ENCODE measurements at regions not wholly inside any gene's neighbourhood (a gene's known extent, or its start where the extent isn't known, plus 50 kb on each side); places are given as distances from the start of the nearest gene placed in this dataset.

DNA sequence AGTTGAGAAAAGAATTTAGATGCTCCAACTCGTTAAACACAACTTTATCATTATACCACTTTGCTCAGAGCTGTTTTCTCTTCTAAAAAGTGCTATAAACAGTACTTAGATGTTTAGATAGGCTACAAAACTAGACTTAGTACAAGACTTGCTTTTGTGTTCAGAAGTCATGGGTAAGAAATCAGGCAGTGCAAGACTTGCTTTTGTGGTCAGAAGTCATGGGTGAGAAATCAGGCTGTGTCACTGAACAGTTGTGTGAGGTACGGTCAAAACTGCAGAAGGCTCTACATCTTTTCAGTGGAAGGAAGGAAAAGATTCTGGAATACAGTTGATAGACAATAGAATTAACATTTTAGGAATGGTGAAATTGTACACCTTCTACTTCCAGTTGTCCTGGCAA, 239.7 kb downstream of the DNAJB9 start:
- H3K4me3 ChIP-seq (ENCODE audit: insufficient read depth, low read length) = no peak overlapping the region
- TF ChIP-seq, protein P1, sequence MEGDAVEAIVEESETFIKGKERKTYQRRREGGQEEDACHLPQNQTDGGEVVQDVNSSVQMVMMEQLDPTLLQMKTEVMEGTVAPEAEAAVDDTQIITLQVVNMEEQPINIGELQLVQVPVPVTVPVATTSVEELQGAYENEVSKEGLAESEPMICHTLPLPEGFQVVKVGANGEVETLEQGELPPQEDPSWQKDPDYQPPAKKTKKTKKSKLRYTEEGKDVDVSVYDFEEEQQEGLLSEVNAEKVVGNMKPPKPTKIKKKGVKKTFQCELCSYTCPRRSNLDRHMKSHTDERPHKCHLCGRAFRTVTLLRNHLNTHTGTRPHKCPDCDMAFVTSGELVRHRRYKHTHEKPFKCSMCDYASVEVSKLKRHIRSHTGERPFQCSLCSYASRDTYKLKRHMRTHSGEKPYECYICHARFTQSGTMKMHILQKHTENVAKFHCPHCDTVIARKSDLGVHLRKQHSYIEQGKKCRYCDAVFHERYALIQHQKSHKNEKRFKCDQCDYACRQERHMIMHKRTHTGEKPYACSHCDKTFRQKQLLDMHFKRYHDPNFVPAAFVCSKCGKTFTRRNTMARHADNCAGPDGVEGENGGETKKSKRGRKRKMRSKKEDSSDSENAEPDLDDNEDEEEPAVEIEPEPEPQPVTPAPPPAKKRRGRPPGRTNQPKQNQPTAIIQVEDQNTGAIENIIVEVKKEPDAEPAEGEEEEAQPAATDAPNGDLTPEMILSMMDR (IDR thresholded peaks at IDR 0.05; ENCODE audit: extremely low read depth, low read depth, low read length) = no peak
- H3K27me3 ChIP-seq (ENCODE audit: insufficient read depth, low read length) = no peaks in the 10 kb centered on the region
- no peaks in the 10 kb centered on the region for H4K20me1 ChIP-seq (ENCODE audit: insufficient read depth, low read length)
- no peaks in the 10 kb centered on the region for H3K9me3 ChIP-seq (ENCODE audit: low read depth, low read length)
- H3K4me1 ChIP-seq (ENCODE audit: insufficient read depth, low read length) = no peaks in the 10 kb centered on the region
- no peaks in the 10 kb centered on the region for H3K36me3 ChIP-seq (ENCODE audit: insufficient read depth, low read length)
- H2AFZ ChIP-seq (ENCODE audit: low read length) = no peak overlapping the region
- DNase-seq (ENCODE audit: insufficient read length, low spot score, missing footprints) = peak; percentile 11
- no peak overlapping the region for H3K27ac ChIP-seq (ENCODE audit: low read depth, low read length)
- H3K79me2 ChIP-seq (ENCODE audit: insufficient read depth, low read length) = no peaks in the 10 kb centered on the region
- no peak overlapping the region for H3K4me2 ChIP-seq (ENCODE audit: insufficient read depth, low read length)

DNA sequence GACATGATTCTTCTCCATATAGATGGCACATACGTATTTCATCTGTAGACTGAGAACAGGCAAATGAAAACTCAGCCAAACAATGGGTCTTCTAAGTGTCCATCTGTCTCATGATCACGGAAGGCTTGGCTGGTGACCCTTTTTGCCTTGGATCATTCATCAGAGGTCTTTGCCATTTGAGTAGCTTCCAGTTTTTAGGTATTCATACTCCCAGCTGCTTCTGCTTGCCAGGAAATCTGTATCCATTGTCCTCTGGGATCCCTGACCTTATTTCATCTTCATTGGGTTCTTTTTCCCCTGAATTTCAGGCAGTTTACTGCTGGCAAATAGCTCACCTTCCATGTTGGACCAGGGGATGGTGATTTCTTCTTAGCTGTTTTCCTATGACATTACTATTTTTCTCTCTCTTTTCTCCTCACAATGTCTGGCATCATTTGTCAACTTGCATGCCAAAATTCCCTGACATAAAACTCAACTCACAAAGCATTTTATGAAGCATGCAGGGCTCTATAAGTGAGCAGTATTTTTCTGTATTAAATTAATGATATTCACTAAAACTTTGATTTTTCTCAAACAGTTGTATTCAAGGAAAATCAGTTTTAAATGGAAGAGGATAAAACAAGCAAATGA, 241.2 kb downstream of the DNAJB9 start:
- no peaks in the 10 kb centered on the region for H3K79me2 ChIP-seq (ENCODE audit: insufficient read depth, low read length)
- H3K4me2 ChIP-seq (ENCODE audit: insufficient read depth, low read length) = no peak overlapping the region
- H2AFZ ChIP-seq (ENCODE audit: low read length) = no peak overlapping the region
- no peaks in the 10 kb centered on the region for H3K36me3 ChIP-seq (ENCODE audit: insufficient read depth, low read length)
- no peaks in the 10 kb centered on the region for H3K27me3 ChIP-seq (ENCODE audit: insufficient read depth, low read length)
- H4K20me1 ChIP-seq (ENCODE audit: insufficient read depth, low read length) = no peaks in the 10 kb centered on the region
- TF ChIP-seq, protein P1 (IDR thresholded peaks at IDR 0.05; ENCODE audit: extremely low read depth, low read depth, low read length) = no peak
- no peaks in the 10 kb centered on the region for H3K4me1 ChIP-seq (ENCODE audit: insufficient read depth, low read length)
- H3K4me3 ChIP-seq (ENCODE audit: insufficient read depth, low read length) = no peak overlapping the region
- no peak for DNase-seq (ENCODE audit: insufficient read length, low spot score, missing footprints)
- H3K27ac ChIP-seq (ENCODE audit: low read depth, low read length) = no peak overlapping the region
- no peaks in the 10 kb centered on the region for H3K9me3 ChIP-seq (ENCODE audit: low read depth, low read length)

DNA sequence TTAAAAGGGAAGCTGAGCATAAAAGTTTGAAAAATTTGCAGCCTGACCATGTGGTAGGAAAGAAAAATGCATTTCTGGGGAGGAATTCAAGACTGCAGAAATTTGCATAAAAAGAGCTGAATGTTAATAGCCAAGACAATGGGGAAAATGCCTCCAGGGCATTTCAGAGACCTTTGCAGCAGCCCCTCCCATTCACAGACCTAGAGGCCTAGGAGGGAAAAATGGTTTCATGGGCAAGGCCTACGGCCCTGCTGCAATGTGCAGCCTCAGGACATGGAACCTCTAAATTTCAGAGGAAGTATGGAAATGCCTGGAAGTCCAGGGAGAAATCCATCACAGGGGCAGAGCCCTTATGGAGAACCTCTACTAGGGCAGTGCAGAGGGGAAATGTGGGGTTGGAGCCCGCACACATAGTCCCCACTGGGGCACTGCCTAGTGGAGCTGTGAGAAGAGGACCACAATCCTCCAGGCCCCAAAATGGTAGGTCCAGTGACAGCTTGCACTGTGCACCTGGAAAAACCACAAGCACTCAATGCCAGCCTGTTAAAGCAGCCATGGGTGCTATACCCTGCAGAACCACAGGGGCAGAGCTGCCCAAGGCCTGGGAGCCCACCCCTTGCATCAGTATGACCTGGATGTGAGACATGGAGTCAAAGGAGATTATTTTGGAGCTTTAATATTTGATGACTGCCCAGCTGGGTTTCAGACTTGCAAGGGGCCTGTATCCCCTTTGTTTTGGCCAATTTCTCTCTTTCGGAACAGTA, 243.8 kb downstream of the DNAJB9 start:
- Histone ChIP-seq H3K27ac (ENCODE audit: low read depth, low read length) (no peak overlapping the region), H3K36me3 (ENCODE audit: insufficient read depth, low read length) (no peaks in the 10 kb centered on the region), H3K4me3 (ENCODE audit: insufficient read depth, low read length) (no peak overlapping the region), H3K9me3 (ENCODE audit: low read depth, low read length) (no peaks in the 10 kb centered on the region), H4K20me1 (ENCODE audit: insufficient read depth, low read length) (no peaks in the 10 kb centered on the region), H3K4me2 (ENCODE audit: insufficient read depth, low read length) (no peak overlapping the region), H3K79me2 (ENCODE audit: insufficient read depth, low read length) (no peaks in the 10 kb centered on the region), H2AFZ (ENCODE audit: low read length) (no peak overlapping the region), H3K27me3 (ENCODE audit: insufficient read depth, low read length) (no peaks in the 10 kb centered on the region), H3K4me1 (ENCODE audit: insufficient read depth, low read length) (no peaks in the 10 kb centered on the region)
- no peak for DNase-seq (ENCODE audit: insufficient read length, low spot score, missing footprints)
- TF ChIP-seq, protein P1 (IDR thresholded peaks at IDR 0.05; ENCODE audit: extremely low read depth, low read depth, low read length) = no peak

DNA sequence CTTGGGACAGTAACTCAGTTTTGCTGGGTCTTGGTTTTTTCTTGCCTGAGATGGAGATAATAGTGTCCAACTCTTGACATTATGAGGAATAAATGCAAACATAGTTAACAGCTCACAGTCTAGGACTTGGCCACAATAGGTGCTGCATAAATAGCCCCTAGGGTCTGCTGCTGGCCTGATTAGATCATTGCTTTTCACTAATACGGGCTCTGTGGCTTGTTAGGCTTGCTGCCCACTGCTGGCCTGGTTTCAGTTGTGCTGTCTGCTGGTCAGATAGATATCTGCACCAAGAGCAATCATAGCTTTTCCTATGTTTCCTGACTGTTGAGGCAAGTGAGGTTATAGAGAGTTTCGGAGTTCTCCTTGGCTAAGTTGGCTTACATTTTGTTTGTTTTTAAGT, 246.1 kb downstream of the DNAJB9 start:
- Histone ChIP-seq H3K27ac (ENCODE audit: low read depth, low read length) (no peak overlapping the region), H3K4me2 (ENCODE audit: insufficient read depth, low read length) (no peak overlapping the region), H4K20me1 (ENCODE audit: insufficient read depth, low read length) (no peaks in the 10 kb centered on the region), H3K27me3 (ENCODE audit: insufficient read depth, low read length) (no peaks in the 10 kb centered on the region), H3K79me2 (ENCODE audit: insufficient read depth, low read length) (no peaks in the 10 kb centered on the region), H3K4me3 (ENCODE audit: insufficient read depth, low read length) (no peak overlapping the region), H2AFZ (ENCODE audit: low read length) (no peak overlapping the region), H3K4me1 (ENCODE audit: insufficient read depth, low read length) (no peaks in the 10 kb centered on the region), H3K36me3 (ENCODE audit: insufficient read depth, low read length) (no peaks in the 10 kb centered on the region), H3K9me3 (ENCODE audit: low read depth, low read length) (no peaks in the 10 kb centered on the region)
- TF ChIP-seq, protein P1 (IDR thresholded peaks at IDR 0.05; ENCODE audit: extremely low read depth, low read depth, low read length) = no peak
- no peak for DNase-seq (ENCODE audit: insufficient read length, low spot score, missing footprints)
